Panc1 (cell line): ENCODE measurements at regions not wholly inside any gene's neighbourhood (a gene's known extent, or its start where the extent isn't known, plus 50 kb on each side); places are given as distances from the start of the nearest gene placed in this dataset.

Experiments
- ATAC-seq: fragments of 200-7000 bp; cut with Tn5 transposase; 2 replicates; pipeline ENCODE4 v1.9.1; 2020; ENCODE audit warnings: mild to moderate bottlenecking, moderate library complexity
- BruUV-seq: library from RNA; stranded (reverse); fragments of 400-500 nt; replicated peaks from 2 replicates; lab custom pipeline; 2021; lab: Mats Ljungman, UMichigan
- CTCF ChIA-PET: fragments of 300-600 bp; sonication (Branson Sonifier 250); formaldehyde crosslinking; loops from one replicate; lab custom pipeline; 2022; ENCODE audit warnings: antibody characterized with exemption; lab: Charles Lee
- POLR2A ChIA-PET: fragments of 300-600 bp; sonication (Branson Sonifier 250); formaldehyde crosslinking; loops from one replicate; lab custom pipeline; 2022; ENCODE audit warnings: antibody characterized with exemption; lab: Charles Lee
- DNase-seq: peaks from one replicate; pipeline ENCODE4 v3.0.0-alpha.2; 2010; ENCODE audit warnings: low read depth, low spot score
- H3K27ac ChIP-seq: 2 replicates; pipeline ENCODE4 v1.5.1; 2011; ENCODE audit warnings: mild to moderate bottlenecking, low read length, inconsistent platforms
- H3K27me3 ChIP-seq: fragments of 200-500 bp; sonication (Bioruptor generic); 2 replicates; pipeline ENCODE4 v1.6.0; 2014; ENCODE audit warnings: low read length, inconsistent platforms; ENCODE audit not compliant: control insufficient read depth, insufficient read depth
- H3K36me3 ChIP-seq: fragments of 200-500 bp; sonication (Bioruptor generic); 2 replicates; pipeline ENCODE4 v1.5.1; 2014; ENCODE audit warnings: inconsistent platforms, mild to moderate bottlenecking, low read length, moderate library complexity; ENCODE audit not compliant: control insufficient read depth, insufficient read depth
- H3K4me1 ChIP-seq: 2 replicates; pipeline ENCODE4 v1.5.1; 2011; ENCODE audit warnings: inconsistent platforms, mild to moderate bottlenecking, low read length, moderate library complexity; ENCODE audit not compliant: control insufficient read depth, insufficient read depth
- H3K4me3 ChIP-seq, 2 experiments: 2 replicates each; pipeline ENCODE4 v1.5.1; 2011 to 2012; ENCODE audit warnings: low read depth in 2 of 2, low read length in 2 of 2, mild to moderate bottlenecking in 2 of 2, inconsistent platforms in 1 of 2, moderate library complexity in 1 of 2
- H3K9me3 ChIP-seq: fragments of 200-500 bp; sonication (Bioruptor generic); 2 replicates; pipeline ENCODE4 v1.5.1; 2014; ENCODE audit warnings: low read depth, mild to moderate bottlenecking, inconsistent platforms, low read length, moderate library complexity; ENCODE audit not compliant: control insufficient read depth, insufficient read depth
- CTCF ChIP-seq: fragments of 450-650 bp; IDR thresholded peaks from 2 replicates; pipeline ENCODE4 v1.5.1; 2017; ENCODE audit warnings: mild to moderate bottlenecking
- POLR2AphosphoS5 ChIP-seq: IDR thresholded peaks from 2 replicates; pipeline ENCODE4 v1.6.1; 2012; ENCODE audit warnings: mild to moderate bottlenecking, low read depth, low read length, moderate library complexity
- REST ChIP-seq, 2 experiments: IDR thresholded peaks; 2 replicates each; pipeline ENCODE4 v1.6.1; 2011 to 2012; ENCODE audit warnings: low read depth in 2 of 2, control low read depth in 1 of 2, low read length in 1 of 2, mild to moderate bottlenecking in 1 of 2, moderate library complexity in 1 of 2; ENCODE audit not compliant: insufficient read depth in 1 of 2
- SIN3A ChIP-seq: IDR thresholded peaks from 2 replicates; pipeline ENCODE4 v1.6.1; 2012; ENCODE audit warnings: low read depth, mild to moderate bottlenecking, low read length, moderate library complexity, borderline replicate concordance; ENCODE audit not compliant: insufficient read depth
- TCF7L2 ChIP-seq: IDR thresholded peaks from 2 replicates; pipeline ENCODE4 v1.6.1; 2011; ENCODE audit warnings: mild to moderate bottlenecking, low read depth, low read length, inconsistent platforms
- in situ Hi-C: cut with HindIII; loops from 2 replicates; pipeline ENCODE4 v1.10.0; 2016; ENCODE audit warnings: low sequenced_read_pairs, low pct_unique_long_range_greater_than_20kb
- intact Hi-C: fragments of 100-400 bp; cut with micrococcal nuclease; formaldehyde crosslinking; loops from one replicate; pipeline ENCODE4 v1.10.0; 2022; ENCODE audit not compliant: unreplicated experiment

DNA sequence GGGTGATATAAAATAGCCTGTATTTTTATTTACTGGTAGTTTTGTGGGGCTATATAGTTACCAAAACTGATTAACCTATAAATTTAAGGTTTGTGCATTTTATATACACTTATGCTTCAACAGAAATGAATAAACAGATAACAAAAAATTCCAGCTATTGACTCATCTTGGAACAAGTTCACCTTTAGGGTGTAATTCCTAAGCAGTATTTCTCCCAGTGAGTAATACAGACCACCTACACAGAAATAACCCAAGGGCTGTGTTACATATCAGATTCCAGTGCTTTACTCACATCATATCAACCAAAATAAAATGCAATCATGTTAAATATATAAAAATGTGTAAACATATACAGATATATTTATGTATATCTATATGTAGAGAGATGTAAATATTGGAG is 345.6 kb downstream of the ADAMTS20 start:
- no peak overlapping the region for H3K4me3 ChIP-seq
- no peak for TF ChIP-seq CTCF
- no peak for TF ChIP-seq SIN3A
- no peak for TF ChIP-seq TCF7L2
- no peak for TF ChIP-seq POLR2AphosphoS5
- ATAC-seq: no peak
- in situ Hi-C loops: no loop called here
- POLR2A ChIA-PET: no interaction called here
- CTCF ChIA-PET: no interaction called here
- BruUV-seq: no TSS peak
- H3K27ac ChIP-seq: no peak overlapping the region
- H3K27me3 ChIP-seq: no peaks in the 10 kb centered on the region
- intact Hi-C loops: no loop called here
- no peaks in the 10 kb centered on the region for H3K4me1 ChIP-seq
- no peak for DNase-seq
- H3K9me3 ChIP-seq: no peaks in the 10 kb centered on the region
- no peaks in the 10 kb centered on the region for H3K36me3 ChIP-seq

DNA sequence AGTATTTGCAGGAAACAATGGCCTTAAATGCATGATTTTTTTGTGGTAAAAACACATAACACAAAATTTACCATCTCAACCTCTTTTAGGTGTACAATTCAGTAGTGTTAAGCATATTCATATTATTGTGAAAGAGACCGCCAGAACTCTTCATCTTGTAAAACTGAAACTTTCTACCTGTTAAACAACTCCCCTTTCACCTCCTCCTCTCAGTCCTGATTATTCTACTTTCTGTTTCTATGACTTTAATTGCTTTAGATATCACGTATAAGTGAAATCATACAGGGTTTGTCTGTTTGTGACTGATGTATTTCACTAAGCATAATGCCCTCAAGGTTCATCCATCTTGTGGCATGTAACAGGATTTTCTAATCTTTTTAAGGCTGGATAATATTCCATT is 353.4 kb downstream of the ADAMTS20 start:
- TF ChIP-seq TCF7L2 (no peak), CTCF (no peak), POLR2AphosphoS5 (no peak), SIN3A (no peak), REST (IDR thresholded peaks at IDR 0.05; ENCODE audit: insufficient read depth in 1 of 2, low read depth in 2 of 2, low read length in 1 of 2) (no peak)
- intact Hi-C loops: no loop called here
- no peak for ATAC-seq

More for the DNA sequence above, 353.4 kb downstream of the ADAMTS20 start:
- no TSS peak for BruUV-seq
- Histone ChIP-seq H3K4me3 (no peak overlapping the region), H3K4me1 (no peaks in the 10 kb centered on the region), H3K9me3 (peaks cover 11% of the 10 kb centered on the region; the same call in 1 of the 2 replicates), H3K27ac (no peak overlapping the region), H3K27me3 (no peaks in the 10 kb centered on the region), H3K36me3 (no peaks in the 10 kb centered on the region; the same call in 1 of the 2 replicates)
- in situ Hi-C loops: no loop called here
- CTCF ChIA-PET: no interaction called here
- POLR2A ChIA-PET: no interaction called here
- DNase-seq: no peak
